Hepatocyte (in vitro differentiated cells): ENCODE measurements at regions not wholly inside any gene's neighbourhood (a gene's known extent, or its start where the extent isn't known, plus 50 kb on each side); places are given as distances from the start of the nearest gene placed in this dataset.

Source experiments
- CTCF ChIP-seq: fragments of 200-600 bp; sonication (generic); IDR thresholded peaks from 2 replicates; pipeline ENCODE4 v1.5.1; 2016; ENCODE audit warnings: antibody characterized with exemption, mild to moderate bottlenecking; ENCODE audit not compliant: poor library complexity
- EZH2 ChIP-seq: fragments of 200-600 bp; sonication (generic); IDR thresholded peaks from 2 replicates; pipeline ENCODE4 v1.6.1; 2016; ENCODE audit warnings: antibody characterized with exemption, mild to moderate bottlenecking, borderline replicate concordance

- TF ChIP-seq CTCF = no peak
- TF ChIP-seq EZH2 = no peak
Observed at GRCh38 chr7:86372262-86372661, 271.4 kb upstream of the GRM3 start.
